ES-I3 (cell line): ENCODE measurements at regions not wholly inside any gene's neighbourhood (a gene's known extent, or its start where the extent isn't known, plus 50 kb on each side); places are given as distances from the start of the nearest gene placed in this dataset.

Source experiments
- H3K36me3 ChIP-seq: 2 replicates; pipeline ENCODE4 v1.6.1; 2013; ENCODE audit warnings: mild to moderate bottlenecking, low read length, control low read depth, moderate library complexity; ENCODE audit not compliant: insufficient read depth
- H3K4me1 ChIP-seq: 2 replicates; pipeline ENCODE4 v1.6.1; 2013; ENCODE audit warnings: mild to moderate bottlenecking, control low read depth, low read length; ENCODE audit not compliant: insufficient read depth
- H3K9ac ChIP-seq: 2 replicates; pipeline ENCODE4 v1.6.1; 2013; ENCODE audit warnings: low read depth, mild to moderate bottlenecking, low read length, moderate library complexity
- H3K9me3 ChIP-seq: 2 replicates; pipeline ENCODE4 v1.6.1; 2013; ENCODE audit warnings: mild to moderate bottlenecking, low read length, moderate library complexity; ENCODE audit not compliant: control insufficient read depth, insufficient read depth

- Histone ChIP-seq H3K4me1 (no peaks in the 10 kb centered on the region), H3K9me3 (no peaks in the 10 kb centered on the region), H3K9ac (no peak overlapping the region), H3K36me3 (no peaks in the 10 kb centered on the region)
Measured at GRCh38 chr16:66141885-66142284, 224.6 kb upstream of the CDH5 start.

- Histone ChIP-seq H3K36me3 (no peaks in the 10 kb centered on the region), H3K4me1 (no peaks in the 10 kb centered on the region), H3K9me3 (no peaks in the 10 kb centered on the region), H3K9ac (no peak overlapping the region)
Measured at GRCh38 chr16:66137853-66138252, 228.6 kb upstream of the CDH5 start.

- H3K9me3 ChIP-seq, result no peaks in the 10 kb centered on the region
- H3K36me3 ChIP-seq, result no peaks in the 10 kb centered on the region
- no peak overlapping the region for H3K9ac ChIP-seq
- no peaks in the 10 kb centered on the region for H3K4me1 ChIP-seq
Measured at GRCh38 chr16:66136841-66137240, 229.7 kb upstream of the CDH5 start.

GRCh38 chr16:66135838-66136237 is 230.7 kb upstream of the CDH5 start:
- peaks cover under 1% of the 10 kb centered on the region; the same call in 1 of the 2 replicates for H3K4me1 ChIP-seq
- H3K9ac ChIP-seq, result no peak overlapping the region
- no peaks in the 10 kb centered on the region for H3K9me3 ChIP-seq
- H3K36me3 ChIP-seq, result no peaks in the 10 kb centered on the region

- Histone ChIP-seq H3K4me1 (peaks cover 4% of the 10 kb centered on the region), H3K9ac (no peak overlapping the region), H3K36me3 (no peaks in the 10 kb centered on the region), H3K9me3 (no peaks in the 10 kb centered on the region)
Measured at GRCh38 chr16:66135421-66135831, 231.1 kb upstream of the CDH5 start.

- Histone ChIP-seq H3K36me3 (no peaks in the 10 kb centered on the region), H3K9ac (no peak overlapping the region), H3K4me1 (peaks cover 10% of the 10 kb centered on the region), H3K9me3 (no peaks in the 10 kb centered on the region)
Measured at GRCh38 chr16:66134875-66135274, 231.6 kb upstream of the CDH5 start.

- Histone ChIP-seq H3K9me3 (no peaks in the 10 kb centered on the region), H3K4me1 (peaks cover 11% of the 10 kb centered on the region), H3K9ac (no peak overlapping the region), H3K36me3 (no peaks in the 10 kb centered on the region)
Measured at GRCh38 chr16:66133643-66134338, 232.7 kb upstream of the CDH5 start.

GRCh38 chr16:66131895-66132294 is 234.6 kb upstream of the CDH5 start:
- Histone ChIP-seq H3K9me3 (no peaks in the 10 kb centered on the region), H3K36me3 (no peaks in the 10 kb centered on the region), H3K4me1 (peaks cover 18% of the 10 kb centered on the region), H3K9ac (no peak overlapping the region)

GRCh38 chr16:66131156-66131807 is 235.2 kb upstream of the CDH5 start:
- no peaks in the 10 kb centered on the region for H3K9me3 ChIP-seq
- H3K4me1 ChIP-seq, result peaks cover 18% of the 10 kb centered on the region
- H3K36me3 ChIP-seq, result no peaks in the 10 kb centered on the region
- no peak overlapping the region for H3K9ac ChIP-seq

- Histone ChIP-seq H3K9ac (no peak overlapping the region), H3K9me3 (no peaks in the 10 kb centered on the region), H3K36me3 (no peaks in the 10 kb centered on the region), H3K4me1 (peaks cover 18% of the 10 kb centered on the region)
Measured at GRCh38 chr16:66130296-66130905, 236.1 kb upstream of the CDH5 start.

- Histone ChIP-seq H3K9ac (no peak overlapping the region), H3K4me1 (peaks cover 18% of the 10 kb centered on the region), H3K9me3 (no peaks in the 10 kb centered on the region), H3K36me3 (no peaks in the 10 kb centered on the region)
Measured at GRCh38 chr16:66129196-66129595, 237.3 kb upstream of the CDH5 start.

GRCh38 chr16:66128371-66128770 is 238.1 kb upstream of the CDH5 start:
- Histone ChIP-seq H3K36me3 (no peaks in the 10 kb centered on the region), H3K4me1 (peaks cover 18% of the 10 kb centered on the region), H3K9me3 (no peaks in the 10 kb centered on the region), H3K9ac (no peak overlapping the region)

- Histone ChIP-seq H3K9ac (peak overlapping the region; percentile 23; the same call in 1 of the 2 replicates), H3K4me1 (peaks cover 18% of the 10 kb centered on the region), H3K9me3 (no peaks in the 10 kb centered on the region), H3K36me3 (no peaks in the 10 kb centered on the region)
Measured at GRCh38 chr16:66127459-66128370, 238.8 kb upstream of the CDH5 start.

- H3K9me3 ChIP-seq, result no peaks in the 10 kb centered on the region
- H3K9ac ChIP-seq, result no peak overlapping the region
- no peaks in the 10 kb centered on the region for H3K4me1 ChIP-seq
- H3K36me3 ChIP-seq, result no peaks in the 10 kb centered on the region
Measured at GRCh38 chr16:66121466-66121865, 245.0 kb upstream of the CDH5 start.
